HL-60 (cell line): ENCODE measurements at regions not wholly inside any gene's neighbourhood (a gene's known extent, or its start where the extent isn't known, plus 50 kb on each side); places are given as distances from the start of the nearest gene placed in this dataset.
A peak's percentile ranks its signal among the peaks of the same experiment; 100 is the strongest.

Source experiments
- DNase-seq, 2 experiments: peaks; one replicate each; pipeline ENCODE4 v3.0.0-alpha.2; 2010 to 2020; ENCODE audit warnings: low read depth in 1 of 2, low spot score in 1 of 2
- H3K27ac ChIP-seq: fragments of 250-450 bp; sonication (Bioruptor Pico); replicated peaks from 2 replicates; pipeline ENCODE4 v1.5.1; 2020; ENCODE audit warnings: mild to moderate bottlenecking, moderate library complexity
- H3K27me3 ChIP-seq: fragments of 250-450 bp; sonication (Bioruptor Pico); 2 replicates; pipeline ENCODE4 v1.5.1; 2021; ENCODE audit warnings: mild to moderate bottlenecking, moderate library complexity; ENCODE audit not compliant: insufficient read depth, poor library complexity, severe bottlenecking
- H3K4me3 ChIP-seq: replicated peaks from 2 replicates; pipeline ENCODE4 v1.5.1; 2011; ENCODE audit warnings: mild to moderate bottlenecking, control low read depth, low read length; ENCODE audit not compliant: insufficient read depth
- GABPA ChIP-seq: IDR thresholded peaks from 2 replicates; pipeline ENCODE4 v1.6.1; 2012; ENCODE audit warnings: low read depth
- POLR2AphosphoS5 ChIP-seq: IDR thresholded peaks from 2 replicates; pipeline ENCODE4 v1.6.1; 2012; ENCODE audit warnings: low read depth
- SPI1 ChIP-seq: IDR thresholded peaks from 2 replicates; pipeline ENCODE4 v1.6.1; 2012; ENCODE audit warnings: low read depth, mild to moderate bottlenecking, borderline replicate concordance
- TF ChIP-seq, protein P1 (sequence below): IDR thresholded peaks from one replicate; pipeline ENCODE4 v1.5.1; 2011; ENCODE audit warnings: low read length, control low read depth, inconsistent platforms; ENCODE audit not compliant: insufficient read depth
- TF ChIP-seq, protein P2 (sequence below): IDR thresholded peaks from 2 replicates; pipeline ENCODE4 v1.6.1; 2012; ENCODE audit warnings: low read depth; ENCODE audit not compliant: insufficient replicate concordance

- no peak for TF ChIP-seq POLR2AphosphoS5
- DNase-seq: no peak
- no peak overlapping the region for H3K27ac ChIP-seq
- H3K4me3 ChIP-seq: no peak overlapping the region
- no peaks in the 10 kb centered on the region for H3K27me3 ChIP-seq
These were observed 596.3 kb upstream of the MGAT4C start for GRCh38 chr12:86852451-86852850.

- H3K27me3 ChIP-seq: no peaks in the 10 kb centered on the region
- H3K4me3 ChIP-seq: no peak overlapping the region
- H3K27ac ChIP-seq: no peak overlapping the region
- no peak for DNase-seq
- TF ChIP-seq GABPA: no peak
- TF ChIP-seq, protein P1, sequence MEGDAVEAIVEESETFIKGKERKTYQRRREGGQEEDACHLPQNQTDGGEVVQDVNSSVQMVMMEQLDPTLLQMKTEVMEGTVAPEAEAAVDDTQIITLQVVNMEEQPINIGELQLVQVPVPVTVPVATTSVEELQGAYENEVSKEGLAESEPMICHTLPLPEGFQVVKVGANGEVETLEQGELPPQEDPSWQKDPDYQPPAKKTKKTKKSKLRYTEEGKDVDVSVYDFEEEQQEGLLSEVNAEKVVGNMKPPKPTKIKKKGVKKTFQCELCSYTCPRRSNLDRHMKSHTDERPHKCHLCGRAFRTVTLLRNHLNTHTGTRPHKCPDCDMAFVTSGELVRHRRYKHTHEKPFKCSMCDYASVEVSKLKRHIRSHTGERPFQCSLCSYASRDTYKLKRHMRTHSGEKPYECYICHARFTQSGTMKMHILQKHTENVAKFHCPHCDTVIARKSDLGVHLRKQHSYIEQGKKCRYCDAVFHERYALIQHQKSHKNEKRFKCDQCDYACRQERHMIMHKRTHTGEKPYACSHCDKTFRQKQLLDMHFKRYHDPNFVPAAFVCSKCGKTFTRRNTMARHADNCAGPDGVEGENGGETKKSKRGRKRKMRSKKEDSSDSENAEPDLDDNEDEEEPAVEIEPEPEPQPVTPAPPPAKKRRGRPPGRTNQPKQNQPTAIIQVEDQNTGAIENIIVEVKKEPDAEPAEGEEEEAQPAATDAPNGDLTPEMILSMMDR: no peak
- no peak for TF ChIP-seq POLR2AphosphoS5
- TF ChIP-seq, protein P2, sequence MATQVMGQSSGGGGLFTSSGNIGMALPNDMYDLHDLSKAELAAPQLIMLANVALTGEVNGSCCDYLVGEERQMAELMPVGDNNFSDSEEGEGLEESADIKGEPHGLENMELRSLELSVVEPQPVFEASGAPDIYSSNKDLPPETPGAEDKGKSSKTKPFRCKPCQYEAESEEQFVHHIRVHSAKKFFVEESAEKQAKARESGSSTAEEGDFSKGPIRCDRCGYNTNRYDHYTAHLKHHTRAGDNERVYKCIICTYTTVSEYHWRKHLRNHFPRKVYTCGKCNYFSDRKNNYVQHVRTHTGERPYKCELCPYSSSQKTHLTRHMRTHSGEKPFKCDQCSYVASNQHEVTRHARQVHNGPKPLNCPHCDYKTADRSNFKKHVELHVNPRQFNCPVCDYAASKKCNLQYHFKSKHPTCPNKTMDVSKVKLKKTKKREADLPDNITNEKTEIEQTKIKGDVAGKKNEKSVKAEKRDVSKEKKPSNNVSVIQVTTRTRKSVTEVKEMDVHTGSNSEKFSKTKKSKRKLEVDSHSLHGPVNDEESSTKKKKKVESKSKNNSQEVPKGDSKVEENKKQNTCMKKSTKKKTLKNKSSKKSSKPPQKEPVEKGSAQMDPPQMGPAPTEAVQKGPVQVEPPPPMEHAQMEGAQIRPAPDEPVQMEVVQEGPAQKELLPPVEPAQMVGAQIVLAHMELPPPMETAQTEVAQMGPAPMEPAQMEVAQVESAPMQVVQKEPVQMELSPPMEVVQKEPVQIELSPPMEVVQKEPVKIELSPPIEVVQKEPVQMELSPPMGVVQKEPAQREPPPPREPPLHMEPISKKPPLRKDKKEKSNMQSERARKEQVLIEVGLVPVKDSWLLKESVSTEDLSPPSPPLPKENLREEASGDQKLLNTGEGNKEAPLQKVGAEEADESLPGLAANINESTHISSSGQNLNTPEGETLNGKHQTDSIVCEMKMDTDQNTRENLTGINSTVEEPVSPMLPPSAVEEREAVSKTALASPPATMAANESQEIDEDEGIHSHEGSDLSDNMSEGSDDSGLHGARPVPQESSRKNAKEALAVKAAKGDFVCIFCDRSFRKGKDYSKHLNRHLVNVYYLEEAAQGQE: no peak
- TF ChIP-seq SPI1: no peak
These were observed 582.5 kb upstream of the MGAT4C start for GRCh38 chr12:86838711-86839110.

DNA sequence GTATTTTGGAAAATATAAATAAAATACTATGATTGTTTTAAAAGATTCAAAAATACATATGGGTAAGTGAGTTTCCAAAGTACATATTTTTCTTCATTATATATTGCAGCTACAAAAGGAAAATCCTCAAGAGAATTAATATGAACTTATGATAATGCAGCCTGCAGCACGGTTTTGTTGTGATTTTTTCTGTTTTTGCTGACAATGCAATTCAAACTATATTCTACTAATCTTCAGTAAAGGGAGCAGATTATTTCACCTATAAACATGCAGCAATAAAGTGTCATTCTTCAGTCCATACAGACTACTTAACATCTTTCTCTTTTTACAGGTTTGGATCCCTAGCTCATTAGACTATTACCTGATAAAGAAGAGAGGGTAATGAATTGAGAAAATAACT lies 582.1 kb upstream of the MGAT4C start:
- no peak for DNase-seq
- Histone ChIP-seq H3K4me3 (no peak overlapping the region), H3K27me3 (no peaks in the 10 kb centered on the region), H3K27ac (no peak overlapping the region)
- TF ChIP-seq, protein P2: no peak
- no peak for TF ChIP-seq SPI1

DNA sequence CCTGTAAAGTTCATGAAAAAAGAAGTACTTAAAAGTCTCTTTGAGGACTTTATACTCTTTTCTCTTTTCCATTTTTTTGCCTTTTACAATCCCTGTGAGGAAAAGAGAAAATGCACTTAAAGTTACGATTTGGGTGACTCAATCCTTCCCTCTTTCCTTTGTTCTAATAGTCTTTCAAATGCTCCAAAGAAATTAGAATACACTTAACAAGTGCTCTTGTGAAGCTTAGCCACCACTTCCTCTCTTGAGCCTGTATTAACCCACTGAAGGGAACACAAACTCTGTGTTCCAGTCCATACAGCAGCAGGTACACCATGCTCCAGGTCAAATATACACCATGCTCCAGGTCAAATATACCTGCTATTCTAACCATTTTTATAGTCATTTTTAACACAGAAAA lies 581.1 kb upstream of the MGAT4C start:
- Histone ChIP-seq H3K27me3 (no peaks in the 10 kb centered on the region), H3K4me3 (no peak overlapping the region), H3K27ac (no peak overlapping the region)
- TF ChIP-seq GABPA: no peak
- 0 out of 2 replicates have a peak, but pooled peaks have one; percentile 9 for TF ChIP-seq SPI1
- DNase-seq: no peak

GRCh38 chr12:86834217-86834616 lies 578.0 kb upstream of the MGAT4C start:
- TF ChIP-seq, protein P1: no peak
- no peak for TF ChIP-seq POLR2AphosphoS5
- Histone ChIP-seq H3K4me3 (no peak overlapping the region), H3K27me3 (no peaks in the 10 kb centered on the region), H3K27ac (no peak overlapping the region)
- DNase-seq: no peak
